ENCODE measurements at regions not wholly inside any gene's neighbourhood (a gene's known extent, or its start where the extent isn't known, plus 50 kb on each side); places are given as distances from the start of the nearest gene placed in this dataset.

DNA sequence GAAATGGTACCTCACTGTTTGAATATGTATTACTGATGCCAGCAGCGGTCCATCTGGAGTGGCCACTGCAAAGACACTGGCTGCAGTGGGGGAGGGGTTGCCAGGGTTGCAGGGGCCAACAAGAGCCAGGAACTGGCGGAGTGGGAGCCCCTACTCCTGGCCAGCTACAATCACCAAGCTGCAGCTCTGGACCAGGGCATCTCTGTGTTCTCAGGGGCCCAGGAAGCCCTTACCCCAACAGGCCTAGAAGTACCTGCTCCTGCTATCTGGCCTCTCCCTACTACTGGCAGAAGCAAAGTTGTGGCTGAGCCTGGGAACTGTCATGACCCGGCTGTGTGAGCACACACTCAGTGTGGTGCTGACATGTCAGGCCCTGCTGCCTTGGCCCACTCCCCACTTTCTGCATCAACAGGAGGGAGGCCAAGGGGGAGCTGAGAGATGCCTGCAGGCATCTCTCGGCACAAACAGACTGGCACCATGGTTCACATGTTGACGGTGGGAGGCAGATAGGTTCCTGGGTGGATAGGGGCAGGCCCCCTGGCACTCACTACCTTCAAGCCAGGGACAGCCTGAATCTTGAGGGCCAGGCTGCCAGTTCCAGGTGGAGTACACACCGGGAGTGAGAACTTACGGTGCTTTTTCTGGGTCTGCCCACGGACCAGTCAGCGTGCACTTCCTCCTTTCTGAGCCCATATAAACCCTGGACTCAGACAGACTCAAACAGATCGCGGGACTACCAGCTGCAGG lies 1188.0 kb downstream of the GRIK2 start:
- intact Hi-C loops (cut with DNase I), result no loop called here
- peak; percentile 70 for DNase-seq (ENCODE audit: low spot score)

DNA sequence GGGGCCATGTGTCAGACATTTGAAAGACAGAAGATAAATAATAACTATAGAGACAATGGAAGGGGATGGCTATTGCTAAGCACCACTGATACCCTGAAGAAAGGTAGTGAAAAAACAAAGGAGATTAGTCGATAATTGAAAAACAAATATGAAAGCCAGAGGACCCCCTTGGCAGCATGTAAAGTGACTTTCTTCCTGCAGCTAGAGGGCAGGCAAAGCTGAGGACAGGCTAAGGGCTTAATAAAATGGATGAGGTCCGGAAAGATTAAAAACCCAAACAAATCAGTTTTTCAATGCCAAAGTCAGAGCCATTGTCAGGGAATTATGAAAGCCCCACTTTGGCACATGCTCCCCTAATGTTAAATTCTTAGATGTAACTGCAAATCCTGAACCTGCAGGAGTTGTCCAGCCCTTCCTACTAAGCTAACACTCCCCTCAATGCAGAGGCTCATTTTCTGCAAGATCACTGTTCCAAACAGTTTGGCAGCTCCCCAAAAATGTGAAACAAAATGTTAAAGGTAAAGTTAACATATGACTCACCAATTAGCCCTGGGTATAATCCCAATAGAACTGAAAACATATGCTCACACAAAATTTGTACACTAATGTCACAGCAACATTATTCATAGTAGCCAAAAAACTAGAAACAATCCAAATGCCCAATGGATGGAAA lies 1177.9 kb downstream of the GRIK2 start:
- intact Hi-C loops (cut with DNase I), result no loop called here
- DNase-seq (ENCODE audit: low spot score), result no peak

DNA sequence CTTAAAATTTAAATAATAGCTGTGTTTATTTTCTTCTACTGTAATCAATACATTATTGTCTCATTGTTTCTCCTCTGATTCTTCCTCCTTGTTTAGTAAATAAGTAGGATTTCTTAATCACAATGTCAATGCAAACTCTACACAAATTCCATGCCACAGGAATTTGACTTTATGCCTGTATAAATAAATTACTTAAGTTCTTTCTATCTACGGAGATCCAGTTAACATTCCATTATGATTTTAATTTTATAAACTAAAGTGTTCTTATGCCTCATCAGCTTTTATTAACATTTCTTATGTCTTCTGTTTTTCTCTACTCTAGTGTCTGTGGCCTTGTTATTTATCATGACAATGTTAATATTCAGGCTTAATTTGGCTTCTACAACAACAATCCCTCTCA lies 1169.2 kb downstream of the GRIK2 start:
- intact Hi-C loops (cut with DNase I), result no loop called here
- DNase-seq (ENCODE audit: low spot score), result no peak

DNA sequence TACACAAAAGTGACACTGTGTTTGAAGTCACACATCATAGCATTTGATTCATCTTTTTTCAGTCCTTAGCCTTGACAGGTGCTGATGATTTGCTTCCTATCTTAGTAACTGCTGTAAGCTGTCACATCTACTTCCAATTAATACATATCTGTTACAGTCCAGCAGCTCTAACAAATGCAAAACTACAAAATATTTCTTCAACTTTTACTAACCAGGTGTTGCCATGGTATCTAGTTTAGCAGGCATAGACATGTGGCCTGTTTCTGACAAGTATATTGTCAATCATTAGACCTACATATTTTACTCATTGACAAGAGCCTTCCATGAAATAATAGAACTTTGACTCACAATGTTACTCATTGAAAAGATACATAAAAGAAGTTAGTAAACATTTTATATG lies 1159.7 kb downstream of the GRIK2 start:
- intact Hi-C loops (cut with DNase I), result no loop called here

DNA sequence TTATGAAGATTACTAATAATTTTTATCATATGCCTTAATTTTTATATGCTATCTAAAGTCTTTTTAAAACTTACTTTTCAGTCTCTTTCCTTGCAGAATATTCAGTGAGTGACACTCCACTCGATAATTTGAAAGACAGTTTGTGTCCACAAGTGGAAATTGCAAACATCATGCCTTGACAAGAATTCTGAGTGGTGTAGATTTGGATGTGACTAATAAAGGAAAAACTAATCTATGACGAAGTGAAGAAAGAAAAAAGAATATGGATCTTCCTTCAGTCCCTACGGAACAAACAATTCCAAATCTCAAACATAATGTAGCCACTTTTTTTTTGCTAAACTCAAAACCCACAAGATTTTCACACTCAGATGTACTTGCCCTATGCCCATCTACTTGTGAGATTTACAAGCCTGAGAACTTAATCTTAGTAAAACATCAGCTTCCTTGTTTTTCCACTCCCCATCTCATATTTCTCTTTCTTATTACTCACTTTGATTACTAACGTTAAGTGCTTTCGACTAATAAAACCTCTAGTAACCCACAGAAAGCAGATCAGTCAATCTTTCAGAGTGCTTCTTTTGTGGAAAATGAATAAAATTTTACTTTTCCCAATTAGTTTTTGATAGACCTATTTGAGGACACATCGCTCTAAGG lies 1155.8 kb downstream of the GRIK2 start:
- intact Hi-C loops (cut with DNase I), result no loop called here
- DNase-seq (ENCODE audit: low spot score), result no peak

More for the DNA sequence above, 1159.7 kb downstream of the GRIK2 start:
- no peak for DNase-seq (ENCODE audit: low spot score)

DNA sequence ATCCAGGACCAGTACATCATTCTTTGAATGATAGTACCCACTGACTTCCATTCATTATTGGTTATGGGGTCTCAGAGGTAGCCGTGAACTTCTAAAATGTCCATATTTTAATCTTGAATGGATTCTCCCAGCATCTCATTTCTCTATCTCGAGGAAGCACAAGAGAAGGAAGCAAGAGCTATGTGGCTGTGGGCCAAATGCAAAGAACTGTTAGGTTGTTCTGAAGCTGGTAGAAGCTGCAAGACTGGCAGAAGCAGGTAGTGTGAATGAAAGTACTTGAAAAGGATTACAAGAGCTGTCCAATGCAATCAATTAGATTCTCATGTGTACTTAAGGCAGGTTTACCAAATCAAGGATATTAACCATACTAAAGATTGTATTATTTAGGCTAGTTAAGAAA lies 1131.8 kb downstream of the GRIK2 start:
- DNase-seq (ENCODE audit: low spot score), result no peak
- intact Hi-C loops (cut with DNase I), result no loop called here

DNA sequence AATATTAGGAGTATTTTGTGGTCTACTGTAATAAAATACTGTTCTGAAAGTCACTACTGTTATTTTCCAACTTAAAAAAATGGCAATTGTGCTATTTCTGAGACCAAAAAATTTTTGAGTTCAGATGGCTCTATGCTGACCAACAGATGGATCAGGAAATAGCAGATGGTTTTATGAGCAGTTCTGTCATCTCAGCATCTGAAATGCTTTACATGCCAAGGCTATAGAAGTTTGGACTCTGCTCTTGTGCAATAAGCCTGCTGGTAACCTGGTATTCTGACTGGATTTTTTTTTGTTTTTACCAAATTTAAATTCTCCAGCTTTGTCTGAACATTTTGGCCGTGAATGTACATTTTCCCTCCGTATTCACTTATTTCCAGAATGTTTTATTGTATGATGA lies 1127.5 kb downstream of the GRIK2 start:
- DNase-seq (ENCODE audit: low spot score), result no peak
- intact Hi-C loops (cut with DNase I), result no loop called here

DNA sequence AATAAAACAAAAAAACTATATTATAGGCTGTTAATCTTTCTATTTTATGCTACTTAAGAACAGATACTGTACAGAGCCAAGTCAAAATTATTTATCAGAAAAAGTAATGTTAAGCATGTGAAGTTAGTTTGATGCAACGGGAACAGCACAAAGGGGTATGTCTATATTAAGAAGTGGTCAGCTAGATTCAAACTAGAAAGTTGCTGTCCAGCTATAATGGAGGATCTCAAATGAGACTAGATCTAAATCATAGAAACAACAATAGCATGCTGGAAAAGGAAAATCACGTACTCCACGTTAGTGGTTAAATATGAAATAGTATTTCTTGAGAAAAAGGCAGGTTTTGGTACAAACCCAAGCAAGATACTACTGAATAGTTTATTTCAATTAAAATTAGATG lies 1124.0 kb downstream of the GRIK2 start:
- DNase-seq (ENCODE audit: low spot score), result no peak
- intact Hi-C loops (cut with DNase I), result no loop called here

DNA sequence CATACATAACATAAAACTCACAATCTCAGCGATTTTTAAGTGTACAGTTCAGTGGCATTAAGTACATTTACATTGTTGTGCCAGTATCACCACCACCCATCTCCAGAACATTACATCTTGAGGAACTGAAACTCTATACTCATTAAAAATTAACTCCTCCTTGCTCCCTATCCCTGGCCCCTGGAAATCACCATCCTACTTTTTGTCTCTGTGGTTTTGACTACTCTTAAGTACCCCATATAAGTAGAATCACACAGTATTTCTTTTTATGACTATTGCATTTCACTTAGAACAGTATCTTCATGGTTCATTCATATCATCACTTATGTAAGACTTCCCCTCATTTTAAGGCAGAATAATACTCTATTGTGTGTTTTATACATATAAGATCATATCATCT lies 1108.1 kb downstream of the GRIK2 start:
- intact Hi-C loops (cut with DNase I), result no loop called here
- DNase-seq (ENCODE audit: low spot score), result no peak

DNA sequence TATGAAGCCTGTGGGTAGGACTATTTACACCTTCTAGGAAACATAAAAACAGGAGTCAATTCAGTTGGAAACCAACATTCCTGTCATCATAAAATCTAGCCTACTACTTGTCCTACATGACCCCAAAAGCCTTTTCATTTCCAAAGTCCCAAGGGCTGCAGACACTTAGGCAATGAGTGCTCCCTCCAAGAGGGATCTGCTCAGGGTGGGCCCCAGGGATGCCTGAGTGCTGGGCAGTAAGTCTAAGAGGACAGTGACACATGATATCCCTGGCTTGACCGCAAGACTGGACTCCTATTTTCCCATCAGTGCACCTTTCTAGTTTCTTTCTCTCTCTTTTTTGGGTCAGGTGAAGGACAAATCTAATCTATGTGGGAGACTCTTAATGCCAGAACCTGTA lies 1101.3 kb downstream of the GRIK2 start:
- intact Hi-C loops (cut with DNase I), result no loop called here
- DNase-seq (ENCODE audit: low spot score), result no peak

DNA sequence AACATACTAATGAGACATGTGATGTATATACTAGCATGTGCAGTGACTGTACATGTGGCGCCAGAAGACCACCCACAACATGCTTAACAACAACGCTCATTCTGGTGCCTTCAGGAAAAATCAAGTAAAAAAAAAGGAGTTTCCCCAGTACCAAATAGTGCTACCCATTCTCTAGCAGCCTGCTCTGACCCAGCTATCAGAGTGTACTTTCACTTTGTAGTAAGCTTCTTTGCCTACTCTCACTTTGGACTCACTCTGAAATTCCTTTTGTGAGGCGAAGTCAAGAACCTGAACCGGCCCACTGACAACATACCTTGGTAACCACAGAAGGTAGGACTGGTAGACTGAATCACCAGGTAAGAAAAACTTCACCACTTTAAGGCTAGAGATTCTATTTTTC lies 1100.0 kb downstream of the GRIK2 start:
- DNase-seq (ENCODE audit: low spot score), result no peak
- intact Hi-C loops (cut with DNase I), result no loop called here

DNA sequence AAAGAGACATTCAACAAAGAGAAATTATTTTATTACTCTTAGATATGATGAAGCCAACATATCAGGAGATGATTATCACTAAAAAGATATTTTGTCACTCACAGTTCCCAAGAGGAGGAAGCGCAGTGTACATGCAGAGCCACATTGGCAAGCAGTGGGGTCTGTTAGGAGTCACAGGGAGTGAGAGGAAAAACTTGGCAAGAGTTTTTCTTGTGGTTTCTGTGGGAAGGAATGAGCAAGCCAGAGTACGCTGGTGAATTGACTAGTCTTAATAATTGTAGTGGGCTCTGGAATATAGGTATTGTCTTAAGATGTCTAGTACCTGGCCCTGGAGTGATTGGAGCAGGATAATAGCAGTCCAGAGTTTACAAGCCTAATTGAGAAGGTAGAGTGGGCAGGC lies 1095.2 kb downstream of the GRIK2 start:
- DNase-seq (ENCODE audit: low spot score), result no peak
- intact Hi-C loops (cut with DNase I), result no loop called here

DNA sequence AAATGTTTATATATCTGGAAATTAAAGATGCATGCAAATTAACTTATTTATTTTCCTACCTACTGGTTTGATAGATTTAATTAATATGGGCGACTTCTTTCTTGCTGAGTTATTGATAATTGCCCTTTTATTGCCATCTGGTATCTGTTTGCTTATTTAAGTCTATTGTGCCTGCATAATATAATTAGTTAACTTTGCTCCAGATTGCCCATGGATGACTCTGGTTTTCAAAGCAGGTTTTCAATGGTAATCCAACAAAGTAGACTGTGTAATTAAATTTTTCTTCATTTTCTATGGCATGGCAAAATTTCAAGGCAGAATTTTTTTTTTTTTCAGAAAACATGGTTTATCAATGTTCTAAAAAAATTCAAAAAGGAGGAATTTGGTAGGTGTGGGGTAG lies 1092.0 kb downstream of the GRIK2 start:
- no peak for DNase-seq (ENCODE audit: low spot score)
- intact Hi-C loops (cut with DNase I), result no loop called here

DNA sequence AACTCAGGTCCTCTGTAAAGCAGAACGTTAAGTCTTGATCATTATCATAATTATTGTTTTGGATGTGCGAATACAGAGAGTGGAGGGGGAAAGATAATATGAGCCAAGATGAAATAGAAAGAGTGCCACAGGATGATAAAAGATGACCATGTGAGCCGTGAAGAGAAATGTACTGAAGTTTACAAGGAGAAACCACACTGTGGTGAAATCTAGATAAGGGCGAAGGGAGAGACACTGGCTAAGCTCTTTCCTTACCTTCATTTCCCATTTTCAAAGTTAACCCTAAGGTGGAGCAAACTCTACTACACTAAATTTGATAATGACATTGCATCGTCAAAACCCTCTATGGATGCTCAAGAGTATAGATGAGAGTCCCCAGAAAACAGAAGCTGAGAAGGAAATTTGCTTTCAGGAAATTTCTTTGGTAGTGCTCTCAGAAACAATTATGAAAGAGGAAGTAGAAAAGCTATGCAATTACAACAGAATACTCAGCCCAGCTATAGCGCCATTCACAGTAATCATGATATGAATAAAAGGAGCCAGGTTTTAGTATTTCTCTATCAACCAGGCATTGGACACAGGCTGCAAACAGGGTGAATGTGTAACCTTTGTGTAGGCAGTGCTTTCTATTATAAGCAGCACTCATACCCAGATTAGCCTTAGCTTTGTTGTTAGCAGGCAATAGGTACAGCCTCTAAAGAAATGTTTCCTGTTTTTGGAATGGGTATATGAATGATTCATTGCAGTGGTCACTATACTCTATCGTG lies 1080.7 kb downstream of the GRIK2 start:
- intact Hi-C loops (cut with DNase I), result no loop called here
- no peak for DNase-seq (ENCODE audit: low spot score)

DNA sequence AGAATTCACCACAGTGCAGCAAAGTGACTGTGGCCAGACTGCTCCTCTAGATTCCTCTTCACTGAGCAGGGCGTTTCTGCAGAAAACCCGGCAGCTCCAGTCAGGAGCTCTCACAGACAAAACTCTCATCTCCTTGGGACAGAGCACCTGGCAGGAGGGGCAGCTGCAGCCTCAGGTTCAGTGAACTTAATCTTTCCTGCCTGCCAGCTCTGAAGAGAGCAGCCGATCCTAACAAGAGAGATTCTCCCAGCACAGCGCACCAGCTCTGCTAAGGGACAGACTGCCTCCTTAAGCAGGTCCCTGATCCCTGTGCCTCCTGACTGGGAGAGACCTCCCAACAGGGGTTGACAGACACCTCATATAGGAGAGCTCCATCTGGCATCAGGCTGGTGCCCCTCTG lies 1065.5 kb downstream of the GRIK2 start:
- peak; percentile 60 for DNase-seq (ENCODE audit: low spot score)
- intact Hi-C loops (cut with DNase I), result no loop called here

DNA sequence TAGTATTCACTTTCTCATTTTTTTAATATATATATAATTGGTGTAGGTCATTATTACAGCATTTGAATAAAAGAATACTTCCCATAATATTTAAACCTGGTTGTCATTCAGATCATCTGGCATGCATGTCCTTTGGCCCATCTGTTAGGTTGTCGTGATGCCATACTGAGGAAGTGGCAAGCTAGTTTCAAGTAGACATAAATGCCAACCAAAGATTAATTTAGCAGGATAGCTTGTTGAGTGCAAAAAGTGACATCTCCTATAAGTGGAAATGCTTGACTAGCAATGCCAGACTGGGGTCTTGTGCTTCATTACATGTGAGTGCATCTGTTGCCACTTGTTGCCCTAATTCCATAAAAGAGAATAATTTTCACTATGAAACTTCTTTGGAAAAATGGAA lies 1044.7 kb downstream of the GRIK2 start:
- intact Hi-C loops (cut with DNase I), result no loop called here
- DNase-seq (ENCODE audit: low spot score), result no peak

DNA sequence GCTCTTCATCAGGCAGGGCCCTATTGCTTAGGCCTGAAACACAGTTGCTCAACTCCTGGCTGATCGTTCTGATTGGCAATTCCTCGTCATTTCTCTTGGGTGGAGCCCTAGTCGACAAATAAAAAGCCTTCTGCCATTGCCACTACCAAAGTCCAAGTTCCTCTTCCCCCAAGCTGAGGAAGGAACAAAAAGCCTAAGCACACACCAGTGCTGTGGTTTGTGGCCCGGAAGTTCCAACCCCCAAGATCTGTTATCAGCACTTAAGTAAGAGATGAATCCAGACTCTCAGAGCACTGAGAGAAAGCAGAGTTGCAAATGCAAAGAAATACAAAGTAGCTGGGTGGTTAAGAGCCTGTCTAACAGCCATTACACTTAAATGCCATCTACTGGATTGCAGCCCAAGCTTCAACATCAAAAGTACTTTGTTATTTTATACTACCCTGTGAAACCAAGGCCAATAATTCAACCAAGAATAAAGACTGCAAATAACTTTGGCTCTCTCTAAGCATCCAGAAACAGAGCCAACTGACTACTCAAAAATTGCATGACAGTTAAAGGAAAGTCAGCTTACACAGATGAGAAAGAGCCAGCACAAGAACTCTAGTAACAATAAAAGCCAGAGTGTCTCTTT lies 1024.0 kb downstream of the GRIK2 start:
- intact Hi-C loops (cut with DNase I), result loop anchor here in 1 of 2 donors (5.0 kb wide), 1 partner anchor 50 kb away; no protein-coding TSS in a partner anchor
- DNase-seq (ENCODE audit: low spot score), result no peak

DNA sequence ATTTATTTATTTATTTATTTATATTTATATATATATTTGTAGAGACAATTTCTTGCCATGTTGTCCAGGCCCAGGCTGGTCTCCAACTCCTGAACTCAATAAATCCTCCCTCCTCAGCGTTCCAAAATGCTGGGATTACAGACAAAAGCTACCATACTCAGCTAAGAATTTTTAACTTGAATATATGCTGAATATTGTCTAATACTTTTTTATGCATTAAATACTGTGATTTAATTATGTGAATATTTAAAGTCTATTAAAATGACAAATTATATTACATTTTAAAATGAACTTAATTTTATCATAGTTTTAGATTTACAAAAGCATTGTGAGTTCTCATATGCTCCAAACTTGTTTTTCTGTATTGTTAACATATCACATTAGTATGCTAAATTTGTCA lies 1022.4 kb downstream of the GRIK2 start:
- DNase-seq (ENCODE audit: low spot score), result no peak

DNA sequence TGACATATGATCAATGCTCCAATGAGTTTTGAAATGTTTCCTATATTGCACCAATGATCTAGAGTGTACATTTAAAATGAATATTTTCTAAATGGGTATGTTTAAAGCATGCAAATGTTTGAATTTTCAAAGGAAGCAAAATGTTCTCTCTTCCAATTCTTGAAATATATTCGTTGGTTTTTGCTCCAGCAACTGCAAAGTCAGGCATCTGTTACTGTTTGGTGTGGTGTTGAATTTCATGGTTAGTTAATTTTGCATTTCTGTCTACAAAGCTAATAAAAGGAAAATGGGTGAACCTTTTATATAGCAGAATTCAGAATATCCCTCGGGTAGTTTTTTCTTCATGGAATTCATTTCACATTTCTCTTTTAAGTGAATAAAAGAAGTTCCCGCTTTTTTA lies 1018.3 kb downstream of the GRIK2 start:
- no peak for DNase-seq (ENCODE audit: low spot score)
- intact Hi-C loops (cut with DNase I), result no loop called here

More for the DNA sequence above, 1022.4 kb downstream of the GRIK2 start:
- intact Hi-C loops (cut with DNase I), result loop anchor here in 1 of 2 donors (5.0 kb wide), 1 partner anchor 51 kb away; no protein-coding TSS in a partner anchor
